ENCODE measurements at regions not wholly inside any gene's neighbourhood (a gene's known extent, or its start where the extent isn't known, plus 50 kb on each side); places are given as distances from the start of the nearest gene placed in this dataset.

DNA sequence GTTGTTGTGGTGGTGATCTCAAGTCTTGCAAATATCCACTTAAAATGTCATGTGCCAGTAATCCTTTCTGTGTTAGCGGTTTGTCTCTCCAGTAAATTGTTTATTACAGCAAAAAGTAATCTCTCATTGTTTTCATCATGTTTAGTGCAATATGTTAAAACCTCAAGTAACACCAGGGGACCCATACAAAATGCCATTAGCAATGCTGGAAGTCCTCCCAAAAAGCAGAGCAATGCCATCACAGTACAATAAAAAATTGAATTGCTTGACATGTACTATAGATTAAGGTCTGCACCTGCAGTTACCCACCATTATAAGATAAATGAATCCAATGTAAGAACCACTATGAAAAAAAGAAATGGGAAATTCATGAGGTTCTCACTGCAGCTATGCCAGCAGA lies 1606.5 kb downstream of the BRINP3 start:
- no peak for TF ChIP-seq CTCF (IDR thresholded peaks at IDR 0.05)
- TF ChIP-seq POLR2A (IDR thresholded peaks at IDR 0.05): no peak
